Gastroesophageal sphincter (tissue), 4 donors: ENCODE measurements at regions not wholly inside any gene's neighbourhood (a gene's known extent, or its start where the extent isn't known, plus 50 kb on each side); places are given as distances from the start of the nearest gene placed in this dataset.

ENCODE experiments used
- ATAC-seq: fragments of 150-250 bp; one replicate; pipeline ENCODE4 v1.9.1; 2016; ENCODE audit warnings: mild to moderate bottlenecking, moderate library complexity
- H3K27ac ChIP-seq, 4 donors: fragments of 200-600 bp; sonication (generic) in 3 of 4; 1 replicate in 3 of 4; 2 replicates in 1 of 4; pipeline ENCODE4 v1.5.1; 2016 to 2019
- H3K27me3 ChIP-seq: fragments of 200-600 bp; sonication (generic); one replicate; pipeline ENCODE4 v1.5.1; 2019
- H3K36me3 ChIP-seq, 2 donors: fragments of 200-600 bp; sonication (generic); one replicate each; pipeline ENCODE4 v1.5.1; 2019; ENCODE audit warnings: control low read depth in 1 of 2
- H3K4me1 ChIP-seq, 3 donors: fragments of 200-600 bp; sonication (generic); 1 replicate in 2 of 3; 2 replicates in 1 of 3; pipeline ENCODE4 v1.5.1; 2016 to 2019; ENCODE audit warnings: control low read depth in 2 of 3
- H3K4me3 ChIP-seq, 2 donors: fragments of 200-600 bp; sonication (generic); one replicate each; pipeline ENCODE4 v1.5.1; 2019; ENCODE audit warnings: mild to moderate bottlenecking in 1 of 2, moderate library complexity in 1 of 2
- H3K9me3 ChIP-seq, 3 donors: fragments of 200-600 bp; sonication (generic); one replicate each; pipeline ENCODE4 v1.5.1; 2017 to 2019; ENCODE audit warnings: control low read depth in 2 of 3
- CTCF ChIP-seq, 4 experiments: fragments of 200-600 bp in 2 of 4; fragments of 450-650 bp in 2 of 4; sonication (generic) in 1 of 4; IDR thresholded peaks; one replicate each; pipeline ENCODE4 v1.5.1; 2017 to 2019; ENCODE audit warnings: antibody characterized with exemption in 4 of 4, mild to moderate bottlenecking in 2 of 4, moderate library complexity in 2 of 4
- EP300 ChIP-seq: sonication (generic); formaldehyde crosslinking; IDR thresholded peaks from one replicate; pipeline ENCODE4 v1.6.1; 2017; ENCODE audit warnings: antibody characterized with exemption, mild to moderate bottlenecking
- POLR2A ChIP-seq, 2 donors: fragments of 450-650 bp; IDR thresholded peaks; one replicate each; pipeline ENCODE4 v1.6.1; 2017; ENCODE audit warnings: antibody characterized with exemption in 2 of 2, mild to moderate bottlenecking in 2 of 2, moderate library complexity in 1 of 2
- POLR2AphosphoS5 ChIP-seq: sonication (generic); formaldehyde crosslinking; IDR thresholded peaks from one replicate; pipeline ENCODE4 v1.6.1; 2017; ENCODE audit warnings: antibody characterized with exemption
- WGBS, 2 donors: methylation state at CpG; one replicate each; pipeline ENCODE4 v1.1.5; 2018; ENCODE audit warnings: low coverage in 1 of 2; 5-methylcytosine and 5-hydroxymethylcytosine counted together

DNA sequence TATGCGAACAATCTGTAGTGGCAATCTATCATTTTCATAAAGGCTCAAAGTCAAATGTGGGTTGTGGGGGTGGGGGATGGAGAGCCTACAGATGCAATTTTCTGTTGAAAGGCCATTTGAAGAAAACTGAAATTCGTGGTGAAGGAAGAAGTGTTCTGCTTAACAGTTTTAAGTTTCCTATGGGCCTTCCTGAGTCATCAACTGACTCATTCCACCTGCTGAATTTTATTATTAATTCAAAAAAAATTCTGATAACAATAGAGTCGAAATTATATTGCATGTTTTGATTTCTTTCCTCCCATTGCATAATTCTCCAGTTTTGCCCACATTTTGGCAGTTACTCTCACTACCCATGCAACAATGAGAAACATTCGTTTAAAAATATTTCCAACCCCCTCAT is 622.3 kb upstream of the ARID1B start:
- no peaks in the 10 kb centered on the region for H3K4me1 ChIP-seq
- H3K36me3 ChIP-seq, result no peaks in the 10 kb centered on the region
- H3K27ac ChIP-seq, result no peak overlapping the region
- H3K9me3 ChIP-seq, result no peaks in the 10 kb centered on the region
- TF ChIP-seq POLR2AphosphoS5, result no peak
- H3K27me3 ChIP-seq, result no peaks in the 10 kb centered on the region
- ATAC-seq, result no peak
- no peak overlapping the region for H3K4me3 ChIP-seq
- 44 to 73% methylated on average over 4 of the region's 4 CpGs for WGBS, 2 donors

GRCh38 chr6:156150391-156150790 is 626.8 kb upstream of the ARID1B start:
- Histone ChIP-seq H3K27me3 (no peaks in the 10 kb centered on the region), H3K4me3 (no peak overlapping the region), H3K27ac (no peak overlapping the region), H3K9me3 (no peaks in the 10 kb centered on the region), H3K4me1 (no peaks in the 10 kb centered on the region), H3K36me3 (no peaks in the 10 kb centered on the region)
- TF ChIP-seq EP300 (no peak), CTCF (IDR thresholded peaks at IDR 0.05) (no peak), POLR2AphosphoS5 (no peak), POLR2A (IDR thresholded peaks at IDR 0.05) (no peak)
- no peak for ATAC-seq
- WGBS, 2 donors, result 56 to 73% methylated on average over 1 of the region's 1 CpG

DNA sequence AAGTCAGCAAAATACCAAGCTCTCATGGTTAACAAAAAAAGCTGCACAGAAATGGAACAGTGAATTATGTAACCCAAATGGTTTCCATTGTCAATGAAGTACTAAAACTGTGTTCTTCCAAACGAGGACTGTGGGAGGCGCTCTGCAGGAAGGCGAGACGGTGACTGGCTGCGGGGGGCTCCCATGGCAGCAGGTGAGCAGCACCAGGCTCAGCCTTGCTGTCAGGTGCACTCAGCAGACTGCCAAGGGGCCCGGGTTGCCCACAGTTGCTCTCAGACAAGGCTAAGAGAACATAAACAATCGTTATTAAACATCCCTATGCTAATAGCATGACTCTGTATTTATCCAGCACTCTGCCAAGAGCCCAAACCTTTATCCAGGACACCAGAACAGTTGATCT is 630.3 kb upstream of the ARID1B start:
- WGBS, 2 donors, result 37% methylated on average over 7 of the region's 7 CpGs; no CpG with 5 or more reads in 1 of the 2 donors
- no peak for ATAC-seq
- Histone ChIP-seq H3K4me1 (no peaks in the 10 kb centered on the region), H3K9me3 (peaks cover 0 to 3% (median 0%) of the 10 kb centered on the region in 3 donors), H3K27ac (no peak overlapping the region), H3K27me3 (no peaks in the 10 kb centered on the region), H3K4me3 (no peak overlapping the region), H3K36me3 (no peaks in the 10 kb centered on the region)
- no peak for TF ChIP-seq EP300
- no peak for TF ChIP-seq CTCF (IDR thresholded peaks at IDR 0.05)

GRCh38 chr6:156131221-156131903 is 645.8 kb upstream of the ARID1B start:
- Histone ChIP-seq H3K27ac (no peak overlapping the region), H3K27me3 (no peaks in the 10 kb centered on the region), H3K36me3 (no peaks in the 10 kb centered on the region), H3K9me3 (no peaks in the 10 kb centered on the region), H3K4me1 (no peaks in the 10 kb centered on the region), H3K4me3 (no peak overlapping the region)
- peak; percentile 76 for ATAC-seq
- WGBS, 2 donors, result 73 to 77% methylated on average over 4 to 5 of the region's 6 CpGs
- no peak for TF ChIP-seq POLR2AphosphoS5
- TF ChIP-seq CTCF (IDR thresholded peaks at IDR 0.05), result no peak
- no peak for TF ChIP-seq EP300
- no peak for TF ChIP-seq POLR2A (IDR thresholded peaks at IDR 0.05)

DNA sequence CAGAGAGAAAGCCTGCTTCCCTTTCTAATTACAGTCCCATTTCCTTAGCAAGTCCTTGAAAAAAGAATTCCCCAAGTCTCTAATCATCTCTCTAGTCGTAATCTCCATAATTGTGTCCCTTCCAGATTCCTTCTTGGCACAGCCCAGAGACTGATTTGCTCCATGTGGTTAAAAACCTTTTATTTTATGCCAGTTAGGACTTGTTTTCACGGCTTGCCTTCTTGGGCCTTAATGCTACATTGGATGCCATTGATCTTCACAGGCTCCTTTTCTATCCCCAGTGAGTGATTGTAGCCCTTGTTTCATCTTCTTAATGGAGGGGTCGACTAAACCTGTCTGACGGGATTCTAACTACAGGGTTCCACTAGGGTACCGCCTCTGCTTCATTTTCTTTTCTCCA is 650.6 kb upstream of the ARID1B start:
- no peaks in the 10 kb centered on the region for H3K36me3 ChIP-seq
- H3K27me3 ChIP-seq, result no peaks in the 10 kb centered on the region
- no peaks in the 10 kb centered on the region for H3K4me1 ChIP-seq
- WGBS, 2 donors, result 59 to 74% methylated on average over 4 to 5 of the region's 5 CpGs
- H3K4me3 ChIP-seq, result no peak overlapping the region
- ATAC-seq, result no peak
- TF ChIP-seq POLR2A (IDR thresholded peaks at IDR 0.05) (no peak), EP300 (no peak), CTCF (IDR thresholded peaks at IDR 0.05) (no peak), POLR2AphosphoS5 (no peak)
- no peaks in the 10 kb centered on the region for H3K9me3 ChIP-seq
- no peak overlapping the region for H3K27ac ChIP-seq
